GM12891 (cell line): ENCODE measurements at regions not wholly inside any gene's neighbourhood (a gene's known extent, or its start where the extent isn't known, plus 50 kb on each side); places are given as distances from the start of the nearest gene placed in this dataset.
A peak's percentile ranks its signal among the peaks of the same experiment; 100 is the strongest.
"Not testable (repeated sequence)": the region's sequence is repeated elsewhere in the genome, so short reads cannot be mapped to it uniquely, and the experiment has no call there.

Source experiments
- DNase-seq: peaks from one replicate; pipeline ENCODE4 v3.0.0; 2011; ENCODE audit warnings: low spot score; ENCODE audit not compliant: insufficient read length
- FAIRE-seq: peaks from 2 replicates; lab custom pipeline; 2011; peaks lifted over from hg19 to GRCh38; lab: Jason Lieb, UNC
- PAX5 ChIP-seq: IDR thresholded peaks from 2 replicates; pipeline ENCODE4 v1.6.1; 2011; ENCODE audit warnings: low read length, moderate library complexity, mild to moderate bottlenecking; ENCODE audit not compliant: insufficient read depth, severe bottlenecking
- POLR2A ChIP-seq: IDR thresholded peaks from 2 replicates; pipeline ENCODE4 v1.6.1; 2011; ENCODE audit warnings: low read depth, low read length, control low read depth
- POLR2AphosphoS5 ChIP-seq: IDR thresholded peaks from 2 replicates; pipeline ENCODE4 v1.6.1; 2011; ENCODE audit warnings: low read depth, low read length, control low read depth
- POU2F2 ChIP-seq: IDR thresholded peaks from 2 replicates; pipeline ENCODE4 v1.6.1; 2011; ENCODE audit warnings: low read depth, mild to moderate bottlenecking, control low read depth, low read length, moderate library complexity
- SPI1 ChIP-seq: IDR thresholded peaks from 2 replicates; pipeline ENCODE4 v1.6.1; 2011; ENCODE audit warnings: low read depth, low read length, control low read depth
- TAF1 ChIP-seq: IDR thresholded peaks from 2 replicates; pipeline ENCODE4 v1.6.1; 2011; ENCODE audit warnings: low read depth, low read length, control low read depth

GRCh38 chrX:85808217-85808616 lies 239.1 kb downstream of the CHM start:
- TF ChIP-seq TAF1 = no peak
- no peak for TF ChIP-seq PAX5
- no peak for TF ChIP-seq POLR2A
- TF ChIP-seq POLR2AphosphoS5 = no peak
- no peak for TF ChIP-seq SPI1
- TF ChIP-seq POU2F2 = no peak
- FAIRE-seq = no peak

GRCh38 chrX:85772391-85772790 lies 275.0 kb downstream of the CHM start:
- not testable (repeated sequence) for FAIRE-seq, DNase-seq

More at GRCh38 chrX:85808217-85808616, 239.1 kb downstream of the CHM start:
- DNase-seq = no peak

- FAIRE-seq (no peak), DNase-seq (no peak)
- no peak for TF ChIP-seq TAF1
- no peak for TF ChIP-seq PAX5
- TF ChIP-seq SPI1 = no peak
- TF ChIP-seq POLR2AphosphoS5 = no peak
- TF ChIP-seq POU2F2 = no peak
- TF ChIP-seq POLR2A = no peak
Measured at GRCh38 chrX:85765651-85766050, 281.7 kb downstream of the CHM start.

- not testable (repeated sequence) for DNase-seq
- FAIRE-seq = peak; percentile 84
Measured at GRCh38 chrX:85723025-85723424, 324.3 kb downstream of the CHM start.

GRCh38 chrX:85703233-85703632 lies 323.8 kb upstream of the POF1B start:
- not testable (repeated sequence) for FAIRE-seq

DNA sequence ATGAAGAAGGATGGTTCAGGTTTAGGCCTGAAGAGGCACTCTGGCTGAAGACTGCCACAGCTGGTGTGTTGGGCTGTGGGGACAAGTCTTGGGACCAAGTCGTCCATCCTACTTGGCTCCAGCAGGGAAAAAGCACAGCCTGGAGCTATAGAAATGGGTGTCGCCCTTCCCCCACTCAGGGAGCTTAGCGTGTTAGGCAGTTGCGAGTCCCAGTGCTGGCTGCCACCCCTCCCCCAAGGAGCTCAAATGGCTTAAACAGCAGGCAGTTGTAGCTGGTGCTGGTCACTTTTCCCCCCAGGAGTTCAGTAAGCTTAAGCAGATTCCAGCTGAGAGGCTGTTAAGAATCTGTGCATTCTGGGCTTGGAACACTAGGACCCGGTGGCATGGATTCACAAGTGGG lies 319.5 kb upstream of the POF1B start:
- FAIRE-seq (no peak), DNase-seq (no peak)
- no peak for TF ChIP-seq SPI1
- no peak for TF ChIP-seq POLR2A
- TF ChIP-seq POU2F2 = no peak

More at GRCh38 chrX:85703233-85703632, 323.8 kb upstream of the POF1B start:
- not testable (repeated sequence) for DNase-seq

DNA sequence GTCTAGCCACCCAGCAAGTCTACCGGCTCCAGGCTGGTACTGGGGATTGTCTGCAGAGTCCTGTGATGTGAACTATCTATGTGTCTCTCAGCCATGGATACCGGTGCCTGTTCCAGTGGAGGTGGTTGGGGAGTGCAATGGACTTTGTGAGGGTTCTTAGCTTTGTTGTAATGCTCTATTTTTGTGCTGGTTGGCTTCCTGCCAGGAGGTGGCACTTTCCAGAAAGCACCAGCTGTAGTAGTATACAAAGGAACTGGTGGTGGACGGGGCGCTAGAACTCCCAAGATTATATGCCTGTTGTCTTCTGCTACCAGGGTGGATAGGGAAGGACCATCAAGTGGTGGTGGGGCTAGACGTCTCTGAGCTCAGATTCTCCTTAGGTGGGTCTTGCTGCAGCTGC lies 306.4 kb upstream of the POF1B start:
- DNase-seq (no peak), FAIRE-seq (no peak)
- TF ChIP-seq POLR2AphosphoS5 (no peak), POLR2A (no peak), PAX5 (no peak), TAF1 (no peak), POU2F2 (no peak), SPI1 (no peak)

DNA sequence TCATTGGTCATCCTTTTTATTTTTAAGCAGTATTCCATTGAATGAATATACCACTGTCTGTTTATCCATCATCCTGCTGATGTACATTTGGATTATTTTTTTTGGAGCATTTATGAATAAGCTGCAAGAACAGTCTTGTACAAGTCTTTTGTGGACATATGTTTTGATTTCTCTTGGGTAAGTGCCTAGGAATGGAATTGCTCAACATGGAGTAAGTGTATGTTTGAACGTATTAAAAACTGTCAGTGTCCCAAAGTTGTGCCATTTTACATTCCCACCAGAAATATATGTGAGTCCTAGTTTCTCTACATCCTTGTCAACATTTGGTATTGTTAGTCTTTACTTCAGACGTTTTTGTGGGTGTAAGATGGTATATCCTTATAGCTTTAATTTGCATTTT lies 287.0 kb upstream of the POF1B start:
- DNase-seq (no peak), FAIRE-seq (no peak)
- no peak for TF ChIP-seq POLR2AphosphoS5

GRCh38 chrX:85663970-85664369 lies 284.5 kb upstream of the POF1B start:
- FAIRE-seq = not testable (repeated sequence)

DNA sequence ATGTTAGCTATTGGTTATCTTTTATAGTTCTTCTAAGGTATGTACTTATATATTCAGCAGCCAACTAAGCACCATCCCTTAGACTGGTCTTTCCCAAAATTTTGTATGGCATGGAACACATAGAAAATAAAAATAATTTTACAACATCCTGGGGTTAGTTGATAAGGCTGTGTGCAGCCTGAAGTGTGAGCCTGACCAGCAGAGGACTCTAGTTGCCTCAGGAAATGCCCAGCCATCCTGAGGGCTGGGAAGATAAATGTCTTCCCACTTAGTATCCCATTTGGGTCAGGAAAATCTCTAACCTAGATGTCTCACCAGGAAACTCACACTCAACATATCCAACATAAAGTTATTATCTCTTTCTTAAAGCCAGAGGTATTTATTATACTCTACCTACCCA lies 251.4 kb upstream of the POF1B start:
- DNase-seq (no peak), FAIRE-seq (no peak)
- TF ChIP-seq POLR2A = no peak
- TF ChIP-seq SPI1 = no peak
- TF ChIP-seq PAX5 = no peak
- TF ChIP-seq POLR2AphosphoS5 = no peak
- no peak for TF ChIP-seq POU2F2
- no peak for TF ChIP-seq TAF1

More at GRCh38 chrX:85663970-85664369, 284.5 kb upstream of the POF1B start:
- not testable (repeated sequence) for DNase-seq

DNA sequence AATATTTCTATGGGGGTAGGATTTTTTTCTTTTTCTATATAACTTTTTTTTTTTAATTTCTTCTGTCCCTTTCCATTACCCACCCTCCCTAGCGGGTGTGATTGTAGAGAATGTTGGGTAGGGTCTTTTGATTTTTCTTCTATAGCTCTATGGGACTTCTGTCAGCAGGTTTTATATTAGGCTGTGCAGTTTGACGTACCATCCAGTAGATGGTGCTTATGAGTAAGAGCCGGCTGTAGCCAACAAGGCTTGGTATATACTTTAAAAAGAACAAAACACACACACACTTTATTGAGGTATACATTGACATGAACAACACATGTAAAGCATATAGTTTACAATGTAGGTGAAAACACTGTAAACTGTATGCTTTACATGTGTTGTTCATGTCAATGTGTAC lies 247.9 kb upstream of the POF1B start:
- no peak for DNase-seq
- TF ChIP-seq POU2F2 = no peak
- TF ChIP-seq POLR2AphosphoS5 = no peak
- no peak for TF ChIP-seq POLR2A
- no peak for TF ChIP-seq SPI1
- TF ChIP-seq PAX5 = no peak
- TF ChIP-seq TAF1 = no peak
- peak; percentile 20 for FAIRE-seq

DNA sequence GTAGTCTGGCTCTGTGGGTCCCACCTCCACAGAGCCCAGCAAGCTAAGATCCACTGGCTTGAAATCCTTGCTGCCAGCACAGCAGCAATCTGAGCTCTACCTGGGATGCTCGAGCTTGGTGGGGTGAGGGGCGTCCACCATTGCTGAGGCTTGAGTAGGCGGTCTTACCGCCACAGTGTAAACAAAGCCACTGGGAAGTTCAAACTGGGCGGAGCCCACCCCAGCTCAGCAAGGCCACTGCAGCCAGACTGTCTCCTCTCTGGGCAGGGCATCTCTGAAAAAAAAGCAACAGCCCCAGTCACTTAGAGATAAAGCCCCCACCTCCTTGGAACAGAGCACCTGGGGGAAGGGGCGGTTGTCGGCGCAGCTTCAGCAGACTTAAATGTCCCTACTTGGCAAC lies 243.2 kb upstream of the POF1B start:
- FAIRE-seq = no peak
- no peak for DNase-seq
- TF ChIP-seq POU2F2 (no peak), SPI1 (no peak), PAX5 (no peak), POLR2A (no peak), TAF1 (no peak)
